IMR-90 (cell line): ENCODE measurements at regions not wholly inside any gene's neighbourhood (a gene's known extent, or its start where the extent isn't known, plus 50 kb on each side); places are given as distances from the start of the nearest gene placed in this dataset.

Experiments used
- ATAC-seq: fragments of 200-7000 bp; cut with Tn5 transposase; 2 replicates; pipeline ENCODE4 v1.9.1; 2020; ENCODE audit warnings: low read depth, mild to moderate bottlenecking, moderate library complexity
- BruUV-seq: library from RNA; stranded (reverse); fragments of 400-500 nt; replicated peaks from 2 replicates; lab custom pipeline; 2021; lab: Mats Ljungman, UMichigan
- CTCF ChIA-PET: fragments of 300-600 bp; formaldehyde crosslinking; extraction: SDS; loops from one replicate; lab custom pipeline; 2021; ENCODE audit warnings: antibody characterized with exemption; lab: Yijun Ruan, JAX
- POLR2A ChIA-PET: fragments of 300-600 bp; sonication (Branson Sonifier 250); formaldehyde crosslinking; loops from one replicate; lab custom pipeline; 2022; ENCODE audit warnings: antibody characterized with exemption; ENCODE audit not compliant: unreplicated experiment; lab: Charles Lee
- DNase-seq: peaks from one replicate; pipeline ENCODE4 v3.0.0; 2013
- H2AFZ ChIP-seq: replicated peaks from 2 replicates; pipeline ENCODE3; 2013; ENCODE audit warnings: low read length, mild to moderate bottlenecking; ENCODE audit not compliant: poor library complexity
- H2AK5ac ChIP-seq: 2 replicates; pipeline ENCODE4 v1.6.1; 2013; ENCODE audit warnings: low read depth, low read length, inconsistent platforms
- H2AK9ac ChIP-seq: replicated peaks from 2 replicates; pipeline ENCODE3; 2013; ENCODE audit warnings: mild to moderate bottlenecking, low read depth, low read length, moderate library complexity; ENCODE audit not compliant: poor library complexity
- H2BK120ac ChIP-seq: 2 replicates; pipeline ENCODE4 v1.6.1; 2013; ENCODE audit warnings: low read depth, low read length, inconsistent platforms
- H2BK15ac ChIP-seq: 3 replicates; pipeline ENCODE4 v1.6.1; 2013; ENCODE audit warnings: low read depth, low read length, inconsistent platforms
- H2BK20ac ChIP-seq: 2 replicates; pipeline ENCODE4 v1.6.1; 2013; ENCODE audit warnings: low read depth, mild to moderate bottlenecking, inconsistent platforms, low read length, moderate library complexity
- H2BK5ac ChIP-seq: 2 replicates; pipeline ENCODE4 v1.6.1; 2013; ENCODE audit warnings: mild to moderate bottlenecking, low read depth, low read length, inconsistent platforms; ENCODE audit not compliant: poor library complexity, severe bottlenecking
- H3K14ac ChIP-seq: replicated peaks from 2 replicates; pipeline ENCODE4 v1.6.1; 2013; ENCODE audit warnings: low read depth, low read length, inconsistent platforms
- H3K18ac ChIP-seq: 2 replicates; pipeline ENCODE4 v1.6.1; 2013; ENCODE audit warnings: low read depth, low read length, control low read depth
- H3K23ac ChIP-seq: 2 replicates; pipeline ENCODE4 v1.6.1; 2013; ENCODE audit warnings: low read depth, low read length, inconsistent platforms
- H3K27ac ChIP-seq: 2 replicates; pipeline ENCODE4 v1.5.1; 2013; ENCODE audit warnings: mild to moderate bottlenecking, control low read depth, low read length; ENCODE audit not compliant: insufficient read depth
- H3K27me3 ChIP-seq: 2 replicates; pipeline ENCODE4 v1.6.1; 2013; ENCODE audit warnings: low read length; ENCODE audit not compliant: control insufficient read depth, insufficient read depth
- H3K36me3 ChIP-seq: 2 replicates; pipeline ENCODE4 v1.6.1; 2013; ENCODE audit warnings: low read length, mixed read lengths; ENCODE audit not compliant: control insufficient read depth, insufficient read depth
- H3K4ac ChIP-seq: 2 replicates; pipeline ENCODE4 v1.6.1; 2013; ENCODE audit warnings: low read depth, low read length, inconsistent platforms
- H3K4me1 ChIP-seq: 2 replicates; pipeline ENCODE4 v1.6.1; 2013; ENCODE audit warnings: low read length, mixed read lengths; ENCODE audit not compliant: control insufficient read depth, insufficient read depth
- H3K4me2 ChIP-seq: 2 replicates; pipeline ENCODE4 v1.6.1; 2013; ENCODE audit warnings: low read depth, mild to moderate bottlenecking, control low read depth, low read length, moderate library complexity
- H3K4me3 ChIP-seq: 2 replicates; pipeline ENCODE4 v1.5.1; 2013; ENCODE audit warnings: low read depth, mild to moderate bottlenecking, control low read depth, low read length, moderate library complexity; ENCODE audit not compliant: insufficient read depth
- H3K56ac ChIP-seq: 2 replicates; pipeline ENCODE4 v1.6.1; 2013; ENCODE audit warnings: low read length, inconsistent platforms; ENCODE audit not compliant: insufficient read depth; ENCODE audit errors: extremely low read depth
- H3K79me1 ChIP-seq, 2 experiments: 2 replicates each; pipeline ENCODE4 v1.6.1; 2013; ENCODE audit warnings: low read length in 2 of 2, inconsistent platforms in 1 of 2, low read depth in 1 of 2
- H3K9ac ChIP-seq: 2 replicates; pipeline ENCODE4 v1.6.1; 2013; ENCODE audit warnings: low read depth, low read length, control low read depth
- H3K9me1 ChIP-seq: 2 replicates; pipeline ENCODE4 v1.6.1; 2013; ENCODE audit warnings: low read length, inconsistent platforms; ENCODE audit not compliant: insufficient read depth
- H3K9me3 ChIP-seq: 2 replicates; pipeline ENCODE4 v1.6.1; 2013; ENCODE audit warnings: low read length; ENCODE audit not compliant: control insufficient read depth, insufficient read depth
- H4K20me1 ChIP-seq: 2 replicates; pipeline ENCODE4 v1.6.1; 2013; ENCODE audit warnings: low read length, inconsistent platforms; ENCODE audit not compliant: insufficient read depth
- H4K5ac ChIP-seq: 2 replicates; pipeline ENCODE4 v1.6.1; 2013; ENCODE audit warnings: mild to moderate bottlenecking, low read depth, low read length, control low read depth
- H4K8ac ChIP-seq, 2 experiments: 2 replicates each; pipeline ENCODE4 v1.6.1; 2013; ENCODE audit warnings: low read depth in 2 of 2, low read length in 2 of 2, control low read depth in 1 of 2, inconsistent platforms in 1 of 2
- H4K91ac ChIP-seq: 2 replicates; pipeline ENCODE4 v1.6.1; 2013; ENCODE audit warnings: low read depth, low read length, inconsistent platforms; ENCODE audit not compliant: insufficient read depth
- CTCF ChIP-seq: conservative IDR thresholded peaks from 2 replicates; pipeline ENCODE4 v1.5.1; 2012; ENCODE audit warnings: mild to moderate bottlenecking, low read depth, low read length, improper control_type of control experiment
- ELK1 ChIP-seq: fragments of 150-350 bp; IDR thresholded peaks from 2 replicates; pipeline ENCODE4 v1.6.1; 2016; ENCODE audit warnings: low read depth, mild to moderate bottlenecking, low read length, moderate library complexity, borderline replicate concordance
- FOS ChIP-seq: fragments of 150-350 bp; IDR thresholded peaks from 2 replicates; pipeline ENCODE4 v1.6.1; 2016; ENCODE audit warnings: low read depth, low read length
- MAFK ChIP-seq: IDR thresholded peaks from 2 replicates; pipeline ENCODE4 v1.6.1; 2012; ENCODE audit warnings: low read depth, low read length, improper control_type of control experiment
- SMC3 ChIP-seq: fragments of 150-350 bp; IDR thresholded peaks from 2 replicates; pipeline ENCODE4 v1.6.1; 2016; ENCODE audit warnings: low read depth, mild to moderate bottlenecking, antibody characterized with exemption, low read length, moderate library complexity
- WGBS, 2 experiments: methylation state at CpG; one replicate each; pipeline versions ENCODE4 v1.1.5 to v1.1.7; 2013; ENCODE audit warnings: missing lambda C conversion rate in 2 of 2; ENCODE audit not compliant: insufficient read length in 1 of 2; ENCODE audit errors: extremely low coverage in 2 of 2; 5-methylcytosine and 5-hydroxymethylcytosine counted together
- dilution Hi-C: fragments of 300-500 bp; cut with HindIII; formaldehyde crosslinking; loops from one replicate; pipeline ENCODE4 v1.14.3; 2018; ENCODE audit warnings: low sequenced_read_pairs; ENCODE audit not compliant: unreplicated experiment
- in situ Hi-C: fragments of 300-500 bp; cut with MboI; formaldehyde crosslinking; loops from 3 replicates; pipeline ENCODE4 v1.14.3; 2019; ENCODE audit warnings: low sequenced_read_pairs, inconsistent platforms, mixed read lengths
- intact Hi-C: fragments of 100-400 bp; cut with micrococcal nuclease; formaldehyde crosslinking; loops from 2 replicates; pipeline ENCODE4 v1.10.0; 2022

GRCh38 chr2:7725850-7726242, 808.6 kb downstream of the RNF144A start:
- no TSS peak for BruUV-seq
- Histone ChIP-seq H4K8ac (no peak overlapping the region), H3K9me3 (no peaks in the 10 kb centered on the region), H3K79me1 (no peaks in the 10 kb centered on the region), H4K20me1 (no peaks in the 10 kb centered on the region), H2BK5ac (no peak overlapping the region), H3K27me3 (peaks cover 3% of the 10 kb centered on the region), H3K56ac (no peak overlapping the region), H3K4me3 (no peak overlapping the region), H3K14ac (no peak overlapping the region), H4K5ac (no peak overlapping the region), H2BK20ac (no peak overlapping the region), H4K91ac (no peak overlapping the region), H3K36me3 (no peaks in the 10 kb centered on the region), H2AFZ (no peak overlapping the region), H2BK120ac (no peak overlapping the region), H3K27ac (no peak overlapping the region), H2AK9ac (no peak overlapping the region), H3K9ac (no peak overlapping the region), H3K4me2 (no peak overlapping the region), H3K9me1 (no peaks in the 10 kb centered on the region), H3K23ac (no peak overlapping the region), H3K4ac (no peak overlapping the region), H3K18ac (no peak overlapping the region), H3K4me1 (peaks cover 1% of the 10 kb centered on the region; the same call in 1 of the 2 replicates), H2BK15ac (no peak overlapping the region), H2AK5ac (no peak overlapping the region)
- TF ChIP-seq CTCF (no peak), ELK1 (no peak), SMC3 (no peak), FOS (no peak), MAFK (no peak)
- ChIA-PET CTCF (interaction anchor here (0.6 to 1.1 kb wide), 3 partner anchors 245 to 902 kb away, joined by 3 read pairs; no protein-coding TSS in a partner anchor), POLR2A (no interaction called here)
- in situ Hi-C loops (loop anchor here (5.0 kb wide), 1 partner anchor 961 kb away; no protein-coding TSS in a partner anchor), intact Hi-C loops (loop anchor here (1.0 kb wide), 1 partner anchor 955 kb away; no protein-coding TSS in a partner anchor), dilution Hi-C loops (no loop called here)
- WGBS, 2 experiments, result 88% methylated on average over 1 of the region's 1 CpG; no CpG with 5 or more reads in 1 of the 2 experiments
- DNase-seq, result no peak
- no peak for ATAC-seq
